Mesenchymal stem cell (in vitro differentiated cells and primary cell): ENCODE measurements at regions not wholly inside any gene's neighbourhood (a gene's known extent, or its start where the extent isn't known, plus 50 kb on each side); places are given as distances from the start of the nearest gene placed in this dataset.

Source experiments
- DNase-seq: peaks from one replicate; pipeline ENCODE4 v3.0.0-alpha.2; 2013
- H2AFZ ChIP-seq: one replicate; pipeline ENCODE4 v1.6.1; 2013; ENCODE audit warnings: low read depth, mild to moderate bottlenecking, control low read depth, inconsistent platforms, low read length, moderate library complexity
- H2AK5ac ChIP-seq: 2 replicates; pipeline ENCODE4 v1.6.1; 2013; ENCODE audit warnings: low read length, moderate library complexity, mild to moderate bottlenecking, inconsistent platforms; ENCODE audit not compliant: severe bottlenecking
- H2BK120ac ChIP-seq: one replicate; pipeline ENCODE4 v1.6.1; 2013; ENCODE audit warnings: low read depth, mild to moderate bottlenecking, inconsistent platforms, low read length, moderate library complexity
- H2BK12ac ChIP-seq, 2 experiments: one replicate each; pipeline ENCODE4 v1.6.1; 2013; ENCODE audit warnings: inconsistent platforms in 2 of 2, low read length in 2 of 2, mild to moderate bottlenecking in 2 of 2, moderate library complexity in 2 of 2, control low read depth in 1 of 2
- H2BK15ac ChIP-seq: one replicate; pipeline ENCODE4 v1.6.1; 2013; ENCODE audit warnings: mild to moderate bottlenecking, low read depth, inconsistent platforms; ENCODE audit not compliant: poor library complexity, severe bottlenecking
- H2BK5ac ChIP-seq: 2 replicates; pipeline ENCODE4 v1.6.1; 2013; ENCODE audit warnings: low read depth, mild to moderate bottlenecking, low read length, control low read depth, inconsistent platforms; ENCODE audit not compliant: poor library complexity, severe bottlenecking
- H3K14ac ChIP-seq, 2 experiments: one replicate each; pipeline ENCODE4 v1.6.1; 2013; ENCODE audit warnings: inconsistent platforms in 2 of 2, low read length in 2 of 2, control low read depth in 1 of 2, mild to moderate bottlenecking in 1 of 2, moderate library complexity in 1 of 2
- H3K18ac ChIP-seq, 2 experiments: one replicate each; pipeline ENCODE4 v1.6.1; 2013; ENCODE audit warnings: inconsistent platforms in 2 of 2, low read length in 2 of 2, control low read depth in 1 of 2, low read depth in 1 of 2, mild to moderate bottlenecking in 1 of 2
- H3K23ac ChIP-seq, 2 experiments: one replicate each; pipeline ENCODE4 v1.6.1; 2013; ENCODE audit warnings: inconsistent platforms in 2 of 2, low read length in 2 of 2, mild to moderate bottlenecking in 2 of 2, moderate library complexity in 2 of 2, control low read depth in 1 of 2
- H3K27ac ChIP-seq: 2 replicates; pipeline ENCODE4 v1.5.1; 2013; ENCODE audit warnings: mild to moderate bottlenecking, moderate library complexity, low read length, control low read depth, inconsistent platforms; ENCODE audit not compliant: poor library complexity, severe bottlenecking
- H3K27me3 ChIP-seq, 2 experiments: 2 replicates each; pipeline versions ENCODE4 v1.6.1 to v1.7.0; 2013; ENCODE audit warnings: low read length in 2 of 2, mild to moderate bottlenecking in 2 of 2, moderate library complexity in 2 of 2, control low read depth in 1 of 2, inconsistent platforms in 1 of 2; ENCODE audit not compliant: control insufficient read depth in 1 of 2, insufficient read depth in 1 of 2
- H3K36me3 ChIP-seq, 2 experiments: 2 replicates each; pipeline versions ENCODE4 v1.6.1 to v1.7.0; 2013; ENCODE audit warnings: low read length in 2 of 2, control low read depth in 1 of 2, inconsistent platforms in 1 of 2, low read depth in 1 of 2, mild to moderate bottlenecking in 1 of 2; ENCODE audit not compliant: insufficient read depth in 2 of 2, control insufficient read depth in 1 of 2
- H3K4ac ChIP-seq, 2 experiments: one replicate each; pipeline ENCODE4 v1.6.1; 2013; ENCODE audit warnings: inconsistent platforms in 2 of 2, low read length in 2 of 2, mild to moderate bottlenecking in 2 of 2, moderate library complexity in 2 of 2, control low read depth in 1 of 2, low read depth in 1 of 2
- H3K4me1 ChIP-seq: 2 replicates; pipeline ENCODE4 v1.6.1; 2013; ENCODE audit warnings: low read depth, low read length, control low read depth; ENCODE audit not compliant: control insufficient read depth, insufficient read depth
- H3K4me2 ChIP-seq: 2 replicates; pipeline ENCODE4 v1.6.1; 2013; ENCODE audit warnings: low read length, mild to moderate bottlenecking, inconsistent platforms; ENCODE audit not compliant: poor library complexity, severe bottlenecking
- H3K4me3 ChIP-seq, 2 experiments: 2 replicates each; pipeline versions ENCODE4 v1.5.1 to v1.7.0; 2013; ENCODE audit warnings: low read length in 2 of 2, mild to moderate bottlenecking in 2 of 2, control low read depth in 1 of 2, low read depth in 1 of 2; ENCODE audit not compliant: insufficient read depth in 1 of 2
- H3K79me1 ChIP-seq: replicated peaks from 2 replicates; pipeline ENCODE4 v1.6.1; 2013; ENCODE audit warnings: mild to moderate bottlenecking, control low read depth, low read length, inconsistent platforms; ENCODE audit not compliant: poor library complexity, severe bottlenecking
- H3K9ac ChIP-seq: 2 replicates; pipeline ENCODE4 v1.7.0; 2013; ENCODE audit warnings: mild to moderate bottlenecking, low read length, moderate library complexity
- H3K9me3 ChIP-seq: 2 replicates; pipeline ENCODE4 v1.7.0; 2013; ENCODE audit warnings: mild to moderate bottlenecking, low read length; ENCODE audit not compliant: control insufficient read depth
- H4K8ac ChIP-seq: one replicate; pipeline ENCODE4 v1.6.1; 2013; ENCODE audit warnings: inconsistent platforms, mild to moderate bottlenecking, low read length, moderate library complexity
- H4K91ac ChIP-seq: one replicate; pipeline ENCODE4 v1.6.1; 2013; ENCODE audit warnings: mild to moderate bottlenecking, low read length, inconsistent platforms
- WGBS: methylation state at CpG from one replicate; pipeline ENCODE4 v1.1.7; 2013; ENCODE audit warnings: mixed read lengths; 5-methylcytosine and 5-hydroxymethylcytosine counted together

GRCh38 chr2:212901604-212902275 lies 249.7 kb downstream of the IKZF2 start:
- H2BK12ac ChIP-seq, result no peak overlapping the region
- no peaks in the 10 kb centered on the region for H3K9me3 ChIP-seq
- no peak overlapping the region for H3K9ac ChIP-seq
- no peak overlapping the region for H4K91ac ChIP-seq
- H3K4me2 ChIP-seq, result no peak overlapping the region
- no peak overlapping the region for H2AK5ac ChIP-seq
- H2BK5ac ChIP-seq, result no peak overlapping the region
- 100% methylated on average over 2 of the region's 3 CpGs for whole genome bisulfite sequencing
- no peak overlapping the region for H3K4ac ChIP-seq
- H3K14ac ChIP-seq, result no peak overlapping the region
- H3K27me3 ChIP-seq, result no peaks in the 10 kb centered on the region
- H3K4me3 ChIP-seq, result no peak overlapping the region
- no peak overlapping the region for H4K8ac ChIP-seq
- H3K18ac ChIP-seq, result no peak overlapping the region
- no peaks in the 10 kb centered on the region for H3K79me1 ChIP-seq
- no peaks in the 10 kb centered on the region for H3K36me3 ChIP-seq
- H3K4me1 ChIP-seq, result no peaks in the 10 kb centered on the region
- no peak overlapping the region for H3K23ac ChIP-seq
- H2BK120ac ChIP-seq, result no peak overlapping the region
- DNase-seq, result no peak
- H3K27ac ChIP-seq, result no peak overlapping the region
- H2BK15ac ChIP-seq, result no peak overlapping the region
- H2AFZ ChIP-seq, result no peak overlapping the region

- H3K9me3 ChIP-seq, result no peaks in the 10 kb centered on the region
- no peak overlapping the region for H2AK5ac ChIP-seq
- no peak overlapping the region for H3K4me3 ChIP-seq
- H2BK120ac ChIP-seq, result no peak overlapping the region
- DNase-seq, result no peak
- H3K27ac ChIP-seq, result no peak overlapping the region
- WGBS, result 80% methylated on average over 1 of the region's 1 CpG
- H3K4me1 ChIP-seq, result no peaks in the 10 kb centered on the region
- H3K4me2 ChIP-seq, result no peak overlapping the region
- H2BK5ac ChIP-seq, result no peak overlapping the region
- no peak overlapping the region for H3K14ac ChIP-seq
- H3K18ac ChIP-seq, result no peak overlapping the region
- no peak overlapping the region for H2AFZ ChIP-seq
- H3K36me3 ChIP-seq, result no peaks in the 10 kb centered on the region
- no peak overlapping the region for H3K23ac ChIP-seq
- no peak overlapping the region for H2BK15ac ChIP-seq
- no peak overlapping the region for H4K91ac ChIP-seq
- no peaks in the 10 kb centered on the region for H3K79me1 ChIP-seq
- no peaks in the 10 kb centered on the region for H3K27me3 ChIP-seq
- H3K9ac ChIP-seq, result no peak overlapping the region
- H3K4ac ChIP-seq, result no peak overlapping the region
- H2BK12ac ChIP-seq, result no peak overlapping the region
- no peak overlapping the region for H4K8ac ChIP-seq
Measured at GRCh38 chr2:212900715-212901114, 250.7 kb downstream of the IKZF2 start.

- Histone ChIP-seq H3K14ac (no peak overlapping the region), H3K4ac (no peak overlapping the region), H2AK5ac (no peak overlapping the region), H3K9ac (no peak overlapping the region), H2AFZ (no peak overlapping the region), H2BK15ac (no peak overlapping the region), H3K4me3 (no peak overlapping the region), H3K9me3 (no peaks in the 10 kb centered on the region), H4K8ac (no peak overlapping the region), H2BK120ac (no peak overlapping the region), H3K79me1 (no peaks in the 10 kb centered on the region), H3K4me1 (no peaks in the 10 kb centered on the region), H2BK5ac (no peak overlapping the region), H4K91ac (no peak overlapping the region), H3K27ac (no peak overlapping the region), H3K23ac (no peak overlapping the region), H3K18ac (no peak overlapping the region), H3K4me2 (no peak overlapping the region), H2BK12ac (no peak overlapping the region), H3K36me3 (no peaks in the 10 kb centered on the region), H3K27me3 (no peaks in the 10 kb centered on the region)
- DNase-seq, result no peak
- 92% methylated on average over 3 of the region's 3 CpGs for WGBS
Measured at GRCh38 chr2:212898011-212898410, 253.4 kb downstream of the IKZF2 start.

- Histone ChIP-seq H3K4me3 (no peak overlapping the region), H2BK12ac (no peak overlapping the region), H3K4ac (no peak overlapping the region), H2BK120ac (no peak overlapping the region), H2AK5ac (no peak overlapping the region), H2BK5ac (no peak overlapping the region), H3K27me3 (no peaks in the 10 kb centered on the region), H3K27ac (no peak overlapping the region), H3K79me1 (no peaks in the 10 kb centered on the region), H2AFZ (no peak overlapping the region), H4K8ac (no peak overlapping the region), H3K18ac (no peak overlapping the region), H3K36me3 (no peaks in the 10 kb centered on the region), H3K9ac (no peak overlapping the region), H2BK15ac (no peak overlapping the region), H3K4me2 (no peak overlapping the region), H3K4me1 (no peaks in the 10 kb centered on the region), H3K23ac (no peak overlapping the region), H3K9me3 (no peaks in the 10 kb centered on the region), H4K91ac (no peak overlapping the region), H3K14ac (no peak overlapping the region)
- no CpG with 5 or more reads among the region's 1 CpG for WGBS
- DNase-seq, result no peak
Measured at GRCh38 chr2:212897296-212897695, 254.1 kb downstream of the IKZF2 start.
